ENCODE measurements at regions not wholly inside any gene's neighbourhood (a gene's known extent, or its start where the extent isn't known, plus 50 kb on each side); places are given as distances from the start of the nearest gene placed in this dataset.

DNA sequence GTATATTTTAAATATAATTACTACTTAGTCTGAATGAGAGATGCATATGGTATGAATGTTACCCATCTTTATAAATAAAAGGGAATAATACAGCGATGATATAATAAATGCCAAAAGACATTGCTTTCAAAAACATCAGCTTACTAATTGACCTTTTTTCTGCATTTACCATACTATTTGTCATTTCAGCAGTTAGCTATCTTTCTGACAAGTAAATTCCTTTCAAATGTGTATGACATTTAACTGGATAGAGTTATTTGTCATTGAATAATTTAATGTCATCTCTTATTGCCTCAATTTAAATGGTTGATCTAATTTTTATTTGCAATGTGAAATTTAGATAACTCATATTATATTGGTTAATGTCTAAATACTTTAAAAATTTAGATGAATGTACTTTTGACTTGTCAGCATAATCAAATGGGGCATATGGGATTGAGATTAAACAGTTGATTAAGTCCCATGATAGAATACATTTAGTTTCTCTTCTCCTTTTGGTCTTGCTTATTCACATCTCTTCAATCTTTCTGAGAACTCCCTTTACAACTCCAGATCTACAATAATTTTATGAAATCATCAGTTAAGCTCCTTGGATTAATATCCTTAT, 350.9 kb downstream of the PCDH18 start:
- TF ChIP-seq, protein P1, sequence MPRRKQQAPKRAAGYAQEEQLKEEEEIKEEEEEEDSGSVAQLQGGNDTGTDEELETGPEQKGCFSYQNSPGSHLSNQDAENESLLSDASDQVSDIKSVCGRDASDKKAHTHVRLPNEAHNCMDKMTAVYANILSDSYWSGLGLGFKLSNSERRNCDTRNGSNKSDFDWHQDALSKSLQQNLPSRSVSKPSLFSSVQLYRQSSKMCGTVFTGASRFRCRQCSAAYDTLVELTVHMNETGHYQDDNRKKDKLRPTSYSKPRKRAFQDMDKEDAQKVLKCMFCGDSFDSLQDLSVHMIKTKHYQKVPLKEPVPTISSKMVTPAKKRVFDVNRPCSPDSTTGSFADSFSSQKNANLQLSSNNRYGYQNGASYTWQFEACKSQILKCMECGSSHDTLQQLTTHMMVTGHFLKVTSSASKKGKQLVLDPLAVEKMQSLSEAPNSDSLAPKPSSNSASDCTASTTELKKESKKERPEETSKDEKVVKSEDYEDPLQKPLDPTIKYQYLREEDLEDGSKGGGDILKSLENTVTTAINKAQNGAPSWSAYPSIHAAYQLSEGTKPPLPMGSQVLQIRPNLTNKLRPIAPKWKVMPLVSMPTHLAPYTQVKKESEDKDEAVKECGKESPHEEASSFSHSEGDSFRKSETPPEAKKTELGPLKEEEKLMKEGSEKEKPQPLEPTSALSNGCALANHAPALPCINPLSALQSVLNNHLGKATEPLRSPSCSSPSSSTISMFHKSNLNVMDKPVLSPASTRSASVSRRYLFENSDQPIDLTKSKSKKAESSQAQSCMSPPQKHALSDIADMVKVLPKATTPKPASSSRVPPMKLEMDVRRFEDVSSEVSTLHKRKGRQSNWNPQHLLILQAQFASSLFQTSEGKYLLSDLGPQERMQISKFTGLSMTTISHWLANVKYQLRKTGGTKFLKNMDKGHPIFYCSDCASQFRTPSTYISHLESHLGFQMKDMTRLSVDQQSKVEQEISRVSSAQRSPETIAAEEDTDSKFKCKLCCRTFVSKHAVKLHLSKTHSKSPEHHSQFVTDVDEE (CRISPR knock-in tag; IDR thresholded peaks at IDR 0.05), result no peak
- TF ChIP-seq GLIS3 (CRISPR knock-in tag; IDR thresholded peaks at IDR 0.05), result no peak
- TF ChIP-seq BACH2 (CRISPR knock-in tag; IDR thresholded peaks at IDR 0.05; ENCODE audit: borderline replicate concordance), result no peak

All from SK-N-SH treated with all-trans-retinoic acid at 6 μM for 48 hours (cell line).